Tibial nerve (tissue), 4 donors: ENCODE measurements at regions not wholly inside any gene's neighbourhood (a gene's known extent, or its start where the extent isn't known, plus 50 kb on each side); places are given as distances from the start of the nearest gene placed in this dataset.
"Not testable (repeated sequence)": the region's sequence is repeated elsewhere in the genome, so short reads cannot be mapped to it uniquely, and the experiment has no call there.

Experiments used
- CTCF ChIP-seq, 5 experiments: fragments of 200-600 bp in 3 of 5; fragments of 450-650 bp in 2 of 5; sonication (generic) in 3 of 5; IDR thresholded peaks; one replicate each; pipeline ENCODE4 v1.5.1; 2016 to 2019; ENCODE audit warnings: antibody characterized with exemption in 5 of 5, mild to moderate bottlenecking in 3 of 5, moderate library complexity in 2 of 5
- EP300 ChIP-seq, 2 donors: sonication (generic); formaldehyde crosslinking; IDR thresholded peaks; one replicate each; pipeline ENCODE4 v1.6.1; 2017; ENCODE audit warnings: antibody characterized with exemption in 2 of 2, mild to moderate bottlenecking in 1 of 2

- TF ChIP-seq CTCF, EP300 (IDR thresholded peaks at IDR 0.05): not testable (repeated sequence)
Observed at GRCh38 chr4:9683174-9683573, 98.3 kb upstream of the DRD5 start.
